NCI-H1436 (cell line): ENCODE measurements at regions not wholly inside any gene's neighbourhood (a gene's known extent, or its start where the extent isn't known, plus 50 kb on each side); places are given as distances from the start of the nearest gene placed in this dataset.
"Not testable (repeated sequence)": the region's sequence is repeated elsewhere in the genome, so short reads cannot be mapped to it uniquely, and the experiment has no call there.

Experiments
- DNase-seq: peaks from one replicate; lab custom pipeline; 2025; lab: John Stamatoyannopoulos, UW

GRCh38 chr6:16824845-16825685 is 63.8 kb upstream of the ATXN1 start:
- no peak for DNase-seq

GRCh38 chr6:16823718-16824352 is 62.6 kb upstream of the ATXN1 start:
- no peak for DNase-seq

DNA sequence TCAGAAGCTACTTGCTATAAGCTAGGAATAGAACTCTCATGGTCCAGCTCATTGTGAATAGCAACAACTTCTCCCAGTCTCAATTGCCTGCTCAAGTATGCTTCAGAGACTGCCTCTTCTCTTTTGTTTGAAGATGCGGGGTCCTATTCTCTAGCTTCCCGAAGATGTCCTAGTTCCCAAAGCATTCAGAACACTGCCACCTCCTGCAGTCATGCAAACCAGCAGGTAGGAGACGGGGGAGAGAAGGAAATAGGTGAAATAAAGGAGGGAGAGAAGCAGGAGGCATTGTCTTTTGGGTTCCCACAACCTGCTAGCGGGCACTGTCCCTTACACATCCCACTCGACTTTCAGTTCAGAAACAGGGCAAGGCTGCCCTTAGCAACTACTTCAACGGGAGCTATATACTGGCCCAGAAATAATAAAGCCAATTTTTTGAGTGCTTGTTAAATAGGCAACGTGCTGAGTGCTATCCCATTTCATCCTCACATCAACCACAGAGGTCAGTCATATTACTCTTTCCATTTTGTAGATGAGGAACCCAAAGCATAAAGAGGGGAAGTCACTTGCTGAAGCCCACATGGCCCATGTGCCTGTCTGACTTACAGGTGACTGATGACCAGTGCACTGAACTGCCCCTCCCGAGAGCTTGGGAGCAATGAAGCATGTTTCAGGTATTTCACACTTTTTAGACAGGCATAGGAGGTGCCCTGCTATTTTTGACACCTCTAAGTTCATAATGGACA is 61.9 kb upstream of the ATXN1 start:
- no peak for DNase-seq

GRCh38 chr6:16822529-16822928 is 61.3 kb upstream of the ATXN1 start:
- no peak for DNase-seq

- DNase-seq = no peak
These were observed 60.6 kb upstream of the ATXN1 start for GRCh38 chr6:16821834-16822264.

DNA sequence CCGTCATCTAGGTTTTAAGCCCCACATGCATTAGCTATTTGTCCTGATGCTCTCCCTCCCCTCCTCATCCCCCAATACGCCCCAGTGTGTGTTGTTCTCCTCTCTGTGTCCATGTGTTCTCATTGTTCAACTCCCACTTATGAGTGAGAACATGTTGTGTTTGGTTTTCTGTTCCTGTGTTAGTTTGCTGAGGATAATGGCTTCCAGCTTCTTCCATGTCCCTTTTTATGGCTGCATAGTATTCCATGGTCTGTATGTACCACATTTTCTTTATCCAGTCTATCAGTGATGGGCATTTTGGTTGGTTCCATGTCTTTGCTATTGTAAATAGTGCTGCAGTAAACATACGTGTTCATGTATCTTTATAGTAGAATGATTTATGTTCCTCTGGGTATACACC is 59.0 kb upstream of the ATXN1 start:
- DNase-seq = not testable (repeated sequence)

- no peak for DNase-seq
These were observed 58.5 kb upstream of the ATXN1 start for GRCh38 chr6:16819752-16820151.

- DNase-seq = no peak
These were observed 57.8 kb upstream of the ATXN1 start for GRCh38 chr6:16818992-16819626.

DNA sequence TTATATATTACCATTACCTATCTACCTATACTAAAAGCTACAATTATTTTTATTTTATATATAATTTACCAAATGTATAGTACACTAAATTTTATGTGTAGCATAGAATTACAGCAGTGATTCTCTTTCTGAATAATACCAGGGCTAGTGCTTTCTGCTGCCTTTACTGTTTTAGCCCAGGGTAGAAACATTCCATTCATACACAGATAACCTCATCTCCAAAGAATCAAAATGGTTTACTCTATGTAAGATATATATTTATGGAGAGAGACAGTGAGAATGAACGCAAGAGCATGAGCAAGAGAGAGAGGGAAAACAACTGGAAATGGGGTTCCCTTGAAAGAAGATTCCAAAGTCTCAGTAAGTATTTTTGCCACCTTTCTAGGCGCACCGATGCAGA is 56.3 kb upstream of the ATXN1 start:
- DNase-seq = no peak

DNA sequence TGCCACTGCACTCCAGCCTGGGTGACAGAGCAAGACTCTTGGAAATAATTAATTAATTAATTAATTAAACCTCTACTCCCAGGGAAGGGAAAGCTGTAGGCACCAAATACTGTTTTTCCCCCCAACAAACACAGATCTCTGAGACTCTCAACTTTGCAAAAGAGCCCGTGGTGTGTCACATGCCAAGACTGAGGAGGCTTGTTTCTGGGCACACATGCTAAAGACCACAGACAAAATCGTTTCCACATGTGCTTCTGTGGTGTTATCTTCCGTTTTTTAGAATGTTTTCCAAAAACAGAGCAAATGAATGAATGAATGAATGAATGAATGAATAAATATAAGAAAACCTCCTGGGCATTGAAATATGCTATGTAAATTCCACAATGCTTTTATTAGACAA is 55.6 kb upstream of the ATXN1 start:
- no peak for DNase-seq

GRCh38 chr6:16812993-16813392 is 51.7 kb upstream of the ATXN1 start:
- no peak for DNase-seq

GRCh38 chr6:16811277-16811979 is 50.2 kb upstream of the ATXN1 start:
- no peak for DNase-seq
